D721Med (cell line): ENCODE measurements at regions not wholly inside any gene's neighbourhood (a gene's known extent, or its start where the extent isn't known, plus 50 kb on each side); places are given as distances from the start of the nearest gene placed in this dataset.

ENCODE experiments used
- DNase-seq: peaks from one replicate; pipeline ENCODE4 v3.0.0; 2011; ENCODE audit warnings: low spot score; ENCODE audit not compliant: insufficient read length
- FAIRE-seq: peaks from 2 replicates; lab custom pipeline; 2011; peaks lifted over from hg19 to GRCh38; lab: Jason Lieb, UNC
- TF ChIP-seq, protein P1 (sequence below): IDR thresholded peaks from 2 replicates; pipeline ENCODE4 v1.5.1; 2012; ENCODE audit warnings: mild to moderate bottlenecking, control low read depth; ENCODE audit not compliant: insufficient read depth; ENCODE audit errors: missing control alignments

DNA sequence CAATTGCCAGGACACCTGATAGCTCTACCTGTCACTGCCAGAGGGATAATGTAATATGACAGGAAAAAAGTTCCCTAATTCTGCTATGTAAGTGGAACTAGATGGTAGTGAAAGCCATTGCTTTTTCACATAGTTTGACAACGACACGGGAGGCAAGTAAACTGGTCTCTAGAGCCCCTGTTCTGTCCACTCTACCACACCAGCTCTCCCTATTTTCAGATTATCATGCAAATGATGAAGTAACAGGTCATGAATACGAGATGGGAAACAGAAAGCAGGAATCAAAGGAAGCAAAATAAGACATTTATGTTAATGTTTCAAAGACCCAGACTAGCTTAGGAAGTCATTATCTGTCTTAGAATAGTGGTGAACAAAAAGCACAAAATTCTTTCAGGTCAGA lies 56.2 kb downstream of the TAF11L14 start:
- FAIRE-seq: no peak

DNA sequence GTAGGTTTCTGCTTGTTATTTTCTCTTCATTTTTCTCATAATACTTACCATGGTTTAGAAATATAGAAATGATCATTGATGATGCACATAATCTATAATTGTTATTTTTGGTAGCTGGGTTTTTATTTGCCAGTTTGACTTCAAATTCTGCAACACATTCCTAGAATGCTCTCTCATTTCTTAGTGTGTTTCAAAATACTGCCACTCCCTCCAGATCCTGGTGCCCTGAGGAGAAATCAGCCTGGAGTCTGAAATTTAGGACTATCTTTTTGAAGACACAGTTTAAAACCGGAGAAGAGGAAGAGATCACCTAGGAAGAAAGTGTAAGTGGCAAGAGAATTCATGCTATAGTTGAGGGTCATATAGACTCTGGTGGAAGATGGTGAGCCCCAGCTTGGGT lies 57.5 kb downstream of the TAF11L14 start:
- TF ChIP-seq, protein P1, sequence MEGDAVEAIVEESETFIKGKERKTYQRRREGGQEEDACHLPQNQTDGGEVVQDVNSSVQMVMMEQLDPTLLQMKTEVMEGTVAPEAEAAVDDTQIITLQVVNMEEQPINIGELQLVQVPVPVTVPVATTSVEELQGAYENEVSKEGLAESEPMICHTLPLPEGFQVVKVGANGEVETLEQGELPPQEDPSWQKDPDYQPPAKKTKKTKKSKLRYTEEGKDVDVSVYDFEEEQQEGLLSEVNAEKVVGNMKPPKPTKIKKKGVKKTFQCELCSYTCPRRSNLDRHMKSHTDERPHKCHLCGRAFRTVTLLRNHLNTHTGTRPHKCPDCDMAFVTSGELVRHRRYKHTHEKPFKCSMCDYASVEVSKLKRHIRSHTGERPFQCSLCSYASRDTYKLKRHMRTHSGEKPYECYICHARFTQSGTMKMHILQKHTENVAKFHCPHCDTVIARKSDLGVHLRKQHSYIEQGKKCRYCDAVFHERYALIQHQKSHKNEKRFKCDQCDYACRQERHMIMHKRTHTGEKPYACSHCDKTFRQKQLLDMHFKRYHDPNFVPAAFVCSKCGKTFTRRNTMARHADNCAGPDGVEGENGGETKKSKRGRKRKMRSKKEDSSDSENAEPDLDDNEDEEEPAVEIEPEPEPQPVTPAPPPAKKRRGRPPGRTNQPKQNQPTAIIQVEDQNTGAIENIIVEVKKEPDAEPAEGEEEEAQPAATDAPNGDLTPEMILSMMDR: no peak
- DNase-seq (no peak), FAIRE-seq (no peak)

More for the DNA sequence above, 56.2 kb downstream of the TAF11L14 start:
- DNase-seq: no peak
- TF ChIP-seq, protein P1: no peak

DNA sequence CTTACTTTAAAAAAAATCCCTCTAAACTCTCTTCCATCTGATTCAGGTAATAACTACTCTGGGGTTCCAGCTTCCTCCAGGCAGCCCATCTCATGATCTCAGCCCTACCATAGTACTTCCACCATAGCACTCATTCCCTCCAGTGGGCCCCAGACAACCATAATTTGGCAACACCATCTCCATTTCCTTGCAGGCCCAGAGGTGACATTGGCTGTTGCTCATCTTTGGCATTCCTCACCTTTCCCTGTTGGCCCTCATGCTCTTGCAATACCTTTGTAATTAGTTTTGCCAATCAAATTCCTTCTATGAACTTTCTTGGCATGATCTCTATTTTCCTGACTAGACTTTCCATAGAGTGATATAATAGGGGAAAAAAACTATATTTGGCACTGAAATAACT lies 60.1 kb downstream of the TAF11L14 start:
- TF ChIP-seq, protein P1: no peak
- FAIRE-seq (no peak), DNase-seq (no peak)

DNA sequence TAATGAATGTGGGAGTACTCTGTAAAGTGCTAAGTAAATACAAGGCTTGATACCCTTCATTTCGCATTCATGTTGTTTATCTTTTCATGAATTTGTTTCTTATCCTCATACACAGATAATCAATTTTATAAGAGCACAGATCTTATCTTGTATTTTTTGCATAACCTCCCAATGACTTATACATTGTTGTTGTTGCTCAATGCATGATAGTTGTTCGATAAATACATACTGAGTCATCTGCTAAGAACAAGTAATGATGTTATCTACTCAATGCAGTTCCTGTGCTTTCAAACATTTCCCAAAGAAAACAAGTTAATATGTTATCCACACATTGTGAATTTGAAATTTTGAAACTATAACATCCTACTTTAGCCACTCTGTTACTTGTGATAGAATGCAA lies 60.7 kb downstream of the TAF11L14 start:
- TF ChIP-seq, protein P1: no peak
- FAIRE-seq (peak; percentile 11), DNase-seq (no peak)

DNA sequence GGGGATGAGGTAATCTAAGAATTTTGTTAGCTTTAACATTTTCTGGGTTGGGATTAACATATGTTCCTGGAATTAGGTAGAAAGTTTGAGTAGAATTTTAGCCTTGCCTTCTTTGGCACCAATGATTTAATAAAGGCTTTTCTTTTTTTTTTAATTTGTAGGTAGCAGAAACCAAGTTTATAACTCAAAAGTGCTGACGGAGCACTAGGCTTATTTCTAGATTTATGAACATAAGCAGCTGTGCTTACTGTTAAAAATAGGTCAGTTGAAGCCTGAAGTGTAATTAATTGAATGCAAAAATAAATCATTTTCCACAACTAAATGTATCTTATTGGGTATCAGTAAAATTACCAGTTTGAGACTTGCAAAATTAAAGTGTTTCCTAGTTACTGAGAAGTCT lies 62.4 kb downstream of the TAF11L14 start:
- DNase-seq: no peak
- no peak for FAIRE-seq
- TF ChIP-seq, protein P1: no peak

DNA sequence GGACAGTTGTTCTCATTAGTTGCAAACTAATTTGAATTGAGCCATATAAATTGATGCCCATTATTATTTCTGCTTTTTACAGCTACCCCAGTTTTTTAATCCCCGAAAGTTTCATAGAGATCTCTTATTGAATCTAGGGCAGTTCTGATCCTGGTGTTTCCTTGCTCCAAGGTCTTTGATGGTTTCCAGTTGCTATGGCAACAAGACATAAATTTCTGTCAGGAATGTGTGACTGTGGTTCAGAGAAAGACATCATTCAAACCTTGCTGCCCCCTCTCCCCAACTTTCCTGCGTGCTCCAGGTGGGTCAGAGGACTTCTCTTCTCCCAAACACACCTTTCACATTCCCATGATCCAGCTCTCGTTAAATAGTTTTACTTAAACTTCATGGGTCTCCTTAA lies 63.4 kb downstream of the TAF11L14 start:
- FAIRE-seq (no peak), DNase-seq (no peak)
- TF ChIP-seq, protein P1: no peak

DNA sequence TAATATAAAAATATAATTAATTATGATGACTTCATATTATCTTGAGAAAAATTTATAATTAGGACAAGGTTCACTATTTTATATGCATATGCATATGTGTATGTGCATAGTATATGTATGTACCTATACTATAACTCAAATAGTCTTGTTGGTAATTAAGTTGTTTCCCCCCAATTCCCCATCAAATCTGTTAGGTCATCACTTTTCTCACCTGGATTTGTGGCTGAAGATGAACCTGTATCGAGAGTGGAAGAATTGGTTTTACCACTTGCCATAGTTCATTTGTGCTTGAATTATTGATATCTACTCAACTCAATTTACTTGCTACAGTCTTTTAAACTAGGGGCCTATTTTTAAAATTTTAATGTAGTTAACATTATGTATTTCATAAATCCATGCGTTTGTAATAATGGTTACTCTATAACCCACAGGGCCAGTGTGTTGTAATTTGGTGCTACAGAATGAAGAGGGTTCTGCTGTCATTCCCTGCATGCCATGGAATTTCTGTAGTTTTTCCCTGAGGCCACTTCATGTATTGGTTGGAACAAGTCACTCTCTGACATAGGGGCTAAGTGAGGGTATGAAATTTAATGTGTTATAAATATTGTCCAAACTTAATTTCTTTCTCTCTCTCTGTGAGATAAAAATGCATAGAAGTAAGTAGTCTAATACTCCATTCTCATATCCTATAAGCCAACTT lies 74.9 kb downstream of the TAF11L14 start:
- FAIRE-seq (no peak), DNase-seq (no peak)
- TF ChIP-seq, protein P1: no peak
